Body of pancreas (tissue), 4 donors: ENCODE measurements at regions not wholly inside any gene's neighbourhood (a gene's known extent, or its start where the extent isn't known, plus 50 kb on each side); places are given as distances from the start of the nearest gene placed in this dataset.

Source experiments
- CTCF ChIP-seq, 7 experiments: fragments of 450-650 bp in 4 of 7; fragments of 200-600 bp in 3 of 7; sonication (generic) in 3 of 7; IDR thresholded peaks; one replicate each; pipeline ENCODE4 v1.5.1; 2016 to 2019; ENCODE audit warnings: antibody characterized with exemption in 7 of 7
- POLR2A ChIP-seq, 3 donors: fragments of 450-650 bp; IDR thresholded peaks; one replicate each; pipeline ENCODE4 v1.6.1; 2016; ENCODE audit warnings: antibody characterized with exemption in 3 of 3, mild to moderate bottlenecking in 2 of 3

GRCh38 chr12:86543716-86544115 lies 287.5 kb upstream of the MGAT4C start:
- no peak for TF ChIP-seq CTCF (IDR thresholded peaks at IDR 0.05)
- TF ChIP-seq POLR2A (IDR thresholded peaks at IDR 0.05) = no peak
